ENCODE measurements at regions not wholly inside any gene's neighbourhood (a gene's known extent, or its start where the extent isn't known, plus 50 kb on each side); places are given as distances from the start of the nearest gene placed in this dataset.
A peak's percentile ranks its signal among the peaks of the same experiment; 100 is the strongest.

DNA sequence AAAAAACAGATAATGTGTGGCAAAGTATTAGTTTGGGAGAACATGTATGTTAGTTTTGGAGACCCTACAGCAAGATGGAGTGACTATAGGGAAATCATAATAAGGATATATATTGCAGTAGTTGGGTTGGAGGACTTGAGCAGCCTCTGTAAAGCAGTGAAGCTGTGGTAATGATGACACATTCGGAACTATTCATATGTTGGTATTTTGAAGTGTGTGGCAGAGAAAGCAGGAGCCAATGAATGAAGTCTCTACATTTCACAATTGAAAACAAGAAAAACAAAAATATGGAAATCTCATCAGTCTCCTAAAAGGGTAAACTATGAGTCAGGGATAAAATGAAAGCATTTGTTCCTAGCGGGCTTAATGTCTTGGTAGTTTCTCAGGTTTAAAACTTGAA lies 645.9 kb downstream of the OTOL1 start:
- no peak overlapping the region for H3K4me3 ChIP-seq (replicated peaks; ENCODE audit: low read depth, low read length)
- TF ChIP-seq CTCF (IDR thresholded peaks at IDR 0.05; ENCODE audit: low read length, missing control alignments) = no peak
- peak; percentile 65 for DNase-seq (ENCODE audit: low read depth)

- no peak for TF ChIP-seq CTCF (IDR thresholded peaks at IDR 0.05; ENCODE audit: low read length, missing control alignments)
- H3K4me3 ChIP-seq (replicated peaks; ENCODE audit: low read depth, low read length) = no peak overlapping the region
- DNase-seq (ENCODE audit: low read depth) = no peak
Observed at GRCh38 chr3:162143180-162143579, 646.6 kb downstream of the OTOL1 start.

- no peak overlapping the region for H3K4me3 ChIP-seq (replicated peaks; ENCODE audit: low read depth, low read length)
- TF ChIP-seq CTCF (IDR thresholded peaks at IDR 0.05; ENCODE audit: low read length, missing control alignments) = no peak
- no peak for DNase-seq (ENCODE audit: low read depth)
Observed at GRCh38 chr3:162147996-162148395, 651.4 kb downstream of the OTOL1 start.

- no peak for TF ChIP-seq CTCF (IDR thresholded peaks at IDR 0.05; ENCODE audit: low read length, missing control alignments)
- DNase-seq (ENCODE audit: low read depth) = no peak
- no peak overlapping the region for H3K4me3 ChIP-seq (replicated peaks; ENCODE audit: low read depth, low read length)
Observed at GRCh38 chr3:162150790-162151189, 654.2 kb downstream of the OTOL1 start.

DNA sequence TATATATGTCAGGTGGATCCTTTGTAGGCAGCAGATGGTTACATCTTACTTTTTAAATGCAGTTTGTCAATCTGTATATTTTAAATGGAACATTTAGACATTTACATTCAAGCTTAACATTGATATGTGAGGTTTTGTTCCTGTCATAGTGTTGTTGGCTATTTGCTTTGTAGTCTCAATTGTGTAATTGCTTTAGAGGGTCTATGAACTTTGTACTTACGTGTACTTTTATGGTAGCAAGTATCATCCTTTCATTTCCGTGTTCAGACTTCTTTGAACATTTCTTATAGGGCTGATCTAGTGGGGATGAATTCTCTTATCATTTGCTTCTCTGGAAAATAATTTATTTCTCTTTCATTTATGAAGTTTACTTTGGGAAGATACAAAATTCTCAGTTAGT lies 656.0 kb downstream of the OTOL1 start:
- DNase-seq (ENCODE audit: low read depth) = no peak
- H3K4me3 ChIP-seq (replicated peaks; ENCODE audit: low read depth, low read length) = no peak overlapping the region
- no peak for TF ChIP-seq CTCF (IDR thresholded peaks at IDR 0.05; ENCODE audit: low read length, missing control alignments)

DNA sequence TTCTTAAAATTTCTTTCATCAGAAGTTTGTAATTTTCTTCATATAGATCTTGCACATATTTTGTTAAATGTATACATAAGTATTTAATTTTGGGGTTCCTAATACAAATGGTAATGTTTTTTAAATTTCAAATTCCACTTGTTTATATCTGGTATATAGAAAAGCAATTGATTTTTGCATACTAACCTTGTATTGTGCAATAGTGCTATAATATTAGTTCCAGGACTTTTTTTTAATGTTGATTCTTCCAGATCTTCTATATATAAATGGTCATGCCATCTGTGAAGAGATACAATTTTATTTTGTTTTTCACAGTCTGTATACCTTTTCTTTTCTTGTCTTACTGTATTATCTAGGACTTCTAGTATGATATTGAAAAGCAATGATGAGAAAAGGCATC lies 665.0 kb downstream of the OTOL1 start:
- TF ChIP-seq CTCF (IDR thresholded peaks at IDR 0.05; ENCODE audit: low read length, missing control alignments) = no peak
- no peak overlapping the region for H3K4me3 ChIP-seq (replicated peaks; ENCODE audit: low read depth, low read length)
- DNase-seq (ENCODE audit: low read depth) = no peak

DNA sequence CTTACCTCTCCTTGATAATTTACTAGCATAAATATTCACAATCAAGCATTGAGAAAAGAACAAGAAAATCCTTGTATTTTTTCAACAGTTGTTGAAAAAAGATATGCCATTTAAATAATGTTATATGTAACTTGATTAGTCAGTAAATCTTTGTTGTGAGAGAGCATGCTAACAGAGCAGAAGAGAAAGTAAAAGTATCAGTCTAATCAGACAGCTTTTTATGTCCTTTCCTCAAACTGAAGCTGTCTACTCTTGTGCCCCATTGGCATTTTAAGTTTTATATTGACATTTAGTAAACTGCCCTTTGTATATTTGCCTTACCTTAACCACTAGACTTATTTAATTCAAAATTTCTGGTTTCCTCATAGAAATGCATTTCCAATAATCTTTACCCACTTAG lies 668.7 kb downstream of the OTOL1 start:
- TF ChIP-seq CTCF (IDR thresholded peaks at IDR 0.05; ENCODE audit: low read length, missing control alignments) = no peak
- DNase-seq (ENCODE audit: low read depth) = no peak
- no peak overlapping the region for H3K4me3 ChIP-seq (replicated peaks; ENCODE audit: low read depth, low read length)
